ENCODE measurements at regions not wholly inside any gene's neighbourhood (a gene's known extent, or its start where the extent isn't known, plus 50 kb on each side); places are given as distances from the start of the nearest gene placed in this dataset.

GRCh38 chr1:178594133-178594532 lies 81.2 kb downstream of the TEX35 start:
- TF ChIP-seq, protein P1, sequence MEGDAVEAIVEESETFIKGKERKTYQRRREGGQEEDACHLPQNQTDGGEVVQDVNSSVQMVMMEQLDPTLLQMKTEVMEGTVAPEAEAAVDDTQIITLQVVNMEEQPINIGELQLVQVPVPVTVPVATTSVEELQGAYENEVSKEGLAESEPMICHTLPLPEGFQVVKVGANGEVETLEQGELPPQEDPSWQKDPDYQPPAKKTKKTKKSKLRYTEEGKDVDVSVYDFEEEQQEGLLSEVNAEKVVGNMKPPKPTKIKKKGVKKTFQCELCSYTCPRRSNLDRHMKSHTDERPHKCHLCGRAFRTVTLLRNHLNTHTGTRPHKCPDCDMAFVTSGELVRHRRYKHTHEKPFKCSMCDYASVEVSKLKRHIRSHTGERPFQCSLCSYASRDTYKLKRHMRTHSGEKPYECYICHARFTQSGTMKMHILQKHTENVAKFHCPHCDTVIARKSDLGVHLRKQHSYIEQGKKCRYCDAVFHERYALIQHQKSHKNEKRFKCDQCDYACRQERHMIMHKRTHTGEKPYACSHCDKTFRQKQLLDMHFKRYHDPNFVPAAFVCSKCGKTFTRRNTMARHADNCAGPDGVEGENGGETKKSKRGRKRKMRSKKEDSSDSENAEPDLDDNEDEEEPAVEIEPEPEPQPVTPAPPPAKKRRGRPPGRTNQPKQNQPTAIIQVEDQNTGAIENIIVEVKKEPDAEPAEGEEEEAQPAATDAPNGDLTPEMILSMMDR (IDR thresholded peaks at IDR 0.05), result no peak
- TF ChIP-seq POLR2A (IDR thresholded peaks at IDR 0.05), result no peak

Data from Peyer's patch (tissue), 4 donors.